H9 (cell line): ENCODE measurements at regions not wholly inside any gene's neighbourhood (a gene's known extent, or its start where the extent isn't known, plus 50 kb on each side); places are given as distances from the start of the nearest gene placed in this dataset.

ENCODE experiments used
- DNase-seq: peaks from one replicate; pipeline ENCODE4 v3.0.0-alpha.2; 2017
- H2AFZ ChIP-seq: one replicate; pipeline ENCODE4 v1.6.1; 2013; ENCODE audit warnings: mild to moderate bottlenecking, low read length, control low read depth, moderate library complexity
- H2AK5ac ChIP-seq: 2 replicates; pipeline ENCODE4 v1.6.1; 2013; ENCODE audit warnings: low read length, control low read depth, mixed read lengths; ENCODE audit not compliant: insufficient read length
- H2BK120ac ChIP-seq: one replicate; pipeline ENCODE4 v1.6.1; 2013; ENCODE audit warnings: low read depth, mild to moderate bottlenecking, low read length, control low read depth, inconsistent platforms; ENCODE audit not compliant: poor library complexity, severe bottlenecking
- H2BK12ac ChIP-seq: 2 replicates; pipeline ENCODE4 v1.6.1; 2013; ENCODE audit warnings: low read length, control low read depth, mixed read lengths, low read depth; ENCODE audit not compliant: insufficient read length
- H2BK15ac ChIP-seq: 2 replicates; pipeline ENCODE4 v1.6.1; 2013; ENCODE audit warnings: low read depth, low read length, control low read depth
- H2BK20ac ChIP-seq: one replicate; pipeline ENCODE4 v1.6.1; 2013; ENCODE audit warnings: low read depth, mild to moderate bottlenecking, low read length, control low read depth, inconsistent platforms; ENCODE audit not compliant: poor library complexity, severe bottlenecking
- H2BK5ac ChIP-seq: 2 replicates; pipeline ENCODE4 v1.6.1; 2013; ENCODE audit warnings: low read length, control low read depth, mixed read lengths; ENCODE audit not compliant: insufficient read length
- H3K14ac ChIP-seq: 2 replicates; pipeline ENCODE4 v1.6.1; 2013; ENCODE audit warnings: low read length, control low read depth; ENCODE audit not compliant: insufficient read depth
- H3K18ac ChIP-seq: 2 replicates; pipeline ENCODE4 v1.6.1; 2013; ENCODE audit warnings: low read depth, mild to moderate bottlenecking, mixed read lengths, low read length, control low read depth; ENCODE audit not compliant: insufficient read length
- H3K23ac ChIP-seq: 2 replicates; pipeline ENCODE4 v1.6.1; 2013; ENCODE audit warnings: low read length, control low read depth, mixed read lengths, low read depth; ENCODE audit not compliant: insufficient read length
- H3K23me2 ChIP-seq: 2 replicates; pipeline ENCODE4 v1.6.1; 2013; ENCODE audit warnings: low read depth, mild to moderate bottlenecking, mixed read lengths, low read length, control low read depth; ENCODE audit not compliant: insufficient read length, poor library complexity, severe bottlenecking
- H3K27ac ChIP-seq: 2 replicates; pipeline ENCODE4 v1.5.1; 2013; ENCODE audit warnings: low read length, control low read depth, mixed read lengths, low read depth; ENCODE audit not compliant: insufficient read length
- H3K27me3 ChIP-seq: 2 replicates; pipeline ENCODE4 v1.6.1; 2013; ENCODE audit warnings: low read length, control low read depth, inconsistent platforms; ENCODE audit not compliant: insufficient read depth
- H3K4ac ChIP-seq: 2 replicates; pipeline ENCODE4 v1.6.1; 2013; ENCODE audit warnings: low read depth, mild to moderate bottlenecking, control low read depth, inconsistent platforms, low read length, moderate library complexity
- H3K4me1 ChIP-seq: 2 replicates; pipeline ENCODE4 v1.6.1; 2013; ENCODE audit warnings: low read length, control low read depth, inconsistent platforms; ENCODE audit not compliant: insufficient read depth
- H3K4me2 ChIP-seq: 2 replicates; pipeline ENCODE4 v1.6.1; 2013; ENCODE audit warnings: low read length, control low read depth, mixed read lengths; ENCODE audit not compliant: insufficient read length, insufficient read depth
- H3K56ac ChIP-seq: 2 replicates; pipeline ENCODE4 v1.6.1; 2013; ENCODE audit warnings: low read depth, mild to moderate bottlenecking, mixed read lengths, low read length, control low read depth; ENCODE audit not compliant: insufficient read length
- H3K79me1 ChIP-seq: 2 replicates; pipeline ENCODE4 v1.6.1; 2013; ENCODE audit warnings: low read depth, mild to moderate bottlenecking, moderate library complexity, low read length, control low read depth, inconsistent platforms; ENCODE audit not compliant: insufficient read depth, poor library complexity, severe bottlenecking
- H3K79me2 ChIP-seq: 2 replicates; pipeline ENCODE4 v1.6.1; 2013; ENCODE audit warnings: low read length, control low read depth, inconsistent platforms; ENCODE audit not compliant: insufficient read depth
- H3K9ac ChIP-seq: 2 replicates; pipeline ENCODE4 v1.6.1; 2013; ENCODE audit warnings: low read length, control low read depth, mixed read lengths; ENCODE audit not compliant: insufficient read length; ENCODE audit errors: extremely low read depth
- H3K9me3 ChIP-seq: one replicate; pipeline ENCODE4 v1.6.1; 2013; ENCODE audit warnings: low read depth, low read length, inconsistent platforms; ENCODE audit not compliant: control insufficient read depth
- H3T11ph ChIP-seq: one replicate; pipeline ENCODE4 v1.6.1; 2013; ENCODE audit warnings: mild to moderate bottlenecking, low read length, control low read depth, inconsistent platforms
- H4K20me1 ChIP-seq: one replicate; pipeline ENCODE4 v1.6.1; 2013; ENCODE audit not compliant: control insufficient read depth, insufficient read length, insufficient read depth
- H4K5ac ChIP-seq: 2 replicates; pipeline ENCODE4 v1.6.1; 2013; ENCODE audit warnings: low read depth, mild to moderate bottlenecking, mixed read lengths, low read length, control low read depth; ENCODE audit not compliant: insufficient read length
- H4K8ac ChIP-seq: replicated peaks from 2 replicates; pipeline ENCODE4 v1.6.1; 2013; ENCODE audit warnings: low read length, control low read depth, mixed read lengths, low read depth; ENCODE audit not compliant: insufficient read length
- H4K91ac ChIP-seq: 2 replicates; pipeline ENCODE4 v1.6.1; 2013; ENCODE audit warnings: low read depth, mild to moderate bottlenecking, moderate library complexity, mixed read lengths, low read length, control low read depth; ENCODE audit not compliant: insufficient read length
- H3K27ac Mint-ChIP-seq, 3 experiments: 2 replicates in 2 of 3; 3 replicates in 1 of 3; pipeline ENCODE4 v1.8.0; 2020 to 2021; ENCODE audit warnings: mixed read lengths in 3 of 3, mild to moderate bottlenecking in 1 of 3, moderate library complexity in 1 of 3
- H3K27me3 Mint-ChIP-seq: 2 replicates; pipeline ENCODE4 v1.8.0; 2021; ENCODE audit warnings: low read depth, mild to moderate bottlenecking, moderate library complexity, mixed read lengths
- H3K36me3 Mint-ChIP-seq, 3 experiments: 2 replicates in 2 of 3; 3 replicates in 1 of 3; pipeline ENCODE4 v1.8.0; 2020 to 2021; ENCODE audit warnings: low read depth in 3 of 3, mixed read lengths in 3 of 3; ENCODE audit not compliant: insufficient read depth in 1 of 3
- H3K4me1 Mint-ChIP-seq, 2 experiments: 2 replicates each; pipeline ENCODE4 v1.8.0; 2020; ENCODE audit warnings: mixed read lengths in 2 of 2
- H3K4me3 Mint-ChIP-seq, 2 experiments: 2 replicates in 1 of 2; 3 replicates in 1 of 2; pipeline ENCODE4 v1.8.0; 2020 to 2021; ENCODE audit warnings: mild to moderate bottlenecking in 2 of 2, mixed read lengths in 2 of 2, moderate library complexity in 1 of 2
- H3K9me3 Mint-ChIP-seq, 2 experiments: 2 replicates in 1 of 2; 3 replicates in 1 of 2; pipeline ENCODE4 v1.8.0; 2020; ENCODE audit warnings: mild to moderate bottlenecking in 2 of 2, mixed read lengths in 2 of 2, moderate library complexity in 1 of 2
- WGBS: extraction: QIAGEN DNeasy Blood & Tissue Kit; methylation state at CpG from one replicate; pipeline ENCODE4 v1.1.7; 2013; ENCODE audit warnings: missing lambda C conversion rate, low lambda C conversion rate, mixed read lengths; ENCODE audit not compliant: insufficient read length; ENCODE audit errors: extremely low coverage; 5-methylcytosine and 5-hydroxymethylcytosine counted together
- TF ChIP-seq, protein P1 (sequence below): fragments of 200-600 bp; sonication (generic); conservative IDR thresholded peaks from 3 replicates; pipeline ENCODE4 v1.8.0; 2021; ENCODE audit warnings: antibody characterized with exemption, mild to moderate bottlenecking

DNA sequence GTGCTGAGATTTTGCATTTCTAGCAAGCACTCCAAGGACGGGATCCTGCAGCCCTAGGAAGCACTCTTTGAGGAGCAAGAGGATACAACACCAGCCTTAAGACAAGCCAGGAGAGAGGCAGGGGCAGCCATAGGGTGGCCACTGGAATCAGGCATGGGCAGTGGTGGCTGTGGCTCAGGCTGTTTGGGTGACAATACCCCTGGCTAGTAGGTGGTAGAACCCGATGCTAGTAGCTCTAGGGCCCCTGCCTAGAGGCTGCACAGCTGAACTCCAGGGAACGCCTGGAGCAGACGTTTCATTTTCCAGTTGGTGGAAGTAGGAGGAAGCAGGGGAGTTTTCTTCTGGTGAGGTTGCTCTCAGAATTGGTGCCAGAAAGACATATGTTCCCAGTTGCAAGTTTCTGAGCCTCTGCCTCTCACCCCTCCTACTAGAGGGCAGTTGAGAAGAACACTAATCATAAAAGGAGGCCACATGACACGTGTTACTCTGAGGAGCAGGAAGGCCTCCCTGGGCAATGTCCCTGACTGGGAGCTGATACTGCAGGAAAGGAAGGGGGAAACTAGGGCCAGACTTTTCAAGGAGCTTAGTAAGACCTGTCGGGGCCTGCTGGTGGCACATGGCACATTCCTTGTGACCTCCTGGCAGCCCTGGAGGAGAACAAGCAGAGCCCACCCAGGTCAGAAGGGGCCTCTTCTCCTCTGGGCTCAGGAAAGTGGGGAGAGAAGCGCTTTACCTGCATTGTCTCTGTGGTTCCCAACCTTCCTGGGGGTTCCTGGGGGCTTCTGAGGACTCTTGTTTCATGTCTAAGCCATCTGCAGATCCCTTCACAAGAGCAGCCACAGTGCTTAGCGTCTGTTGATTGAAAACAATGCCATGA is 56.6 kb upstream of the DRD2 start:
- H3K14ac ChIP-seq: no peak overlapping the region
- no peak overlapping the region for H3K4me2 ChIP-seq
- no peak overlapping the region for H2BK15ac ChIP-seq
- no peaks in the 10 kb centered on the region for H3K79me2 ChIP-seq
- H3K18ac ChIP-seq: no peak overlapping the region
- H4K20me1 ChIP-seq: no peaks in the 10 kb centered on the region
- no peak overlapping the region for H3K27ac ChIP-seq
- no peaks in the 10 kb centered on the region for H3K4me1 ChIP-seq
- H3K27me3 ChIP-seq: no peaks in the 10 kb centered on the region
- no peak overlapping the region for H2BK12ac ChIP-seq
- no peak overlapping the region for H3K4ac ChIP-seq
- Mint-ChIP-seq H3K36me3 (no peaks in the 10 kb centered on the region), H3K27me3 (peaks cover 38% of the 10 kb centered on the region), H3K4me3 (no peak overlapping the region), H3K4me1 (peaks cover 7 to 8% of the 10 kb centered on the region in 2 experiments), H3K27ac (peak overlapping the region in 1 of 3 experiments; percentile 71; a peak in 1 of 7 replicates), H3K9me3 (no peaks in the 10 kb centered on the region)
- H4K8ac ChIP-seq: no peak overlapping the region
- no peak overlapping the region for H3K23ac ChIP-seq
- no peak overlapping the region for H2BK5ac ChIP-seq
- no CpG with 5 or more reads among the region's 8 CpGs for WGBS
- no peak overlapping the region for H2AFZ ChIP-seq
- no peak overlapping the region for H2BK120ac ChIP-seq
- no peak overlapping the region for H2AK5ac ChIP-seq
- H4K5ac ChIP-seq: no peak overlapping the region
- no peak overlapping the region for H2BK20ac ChIP-seq
- no peak overlapping the region for H4K91ac ChIP-seq
- H3T11ph ChIP-seq: no peak overlapping the region
- no peak for DNase-seq
- no peak overlapping the region for H3K56ac ChIP-seq
- no peaks in the 10 kb centered on the region for H3K79me1 ChIP-seq
- no peaks in the 10 kb centered on the region for H3K9me3 ChIP-seq
- TF ChIP-seq, protein P1, sequence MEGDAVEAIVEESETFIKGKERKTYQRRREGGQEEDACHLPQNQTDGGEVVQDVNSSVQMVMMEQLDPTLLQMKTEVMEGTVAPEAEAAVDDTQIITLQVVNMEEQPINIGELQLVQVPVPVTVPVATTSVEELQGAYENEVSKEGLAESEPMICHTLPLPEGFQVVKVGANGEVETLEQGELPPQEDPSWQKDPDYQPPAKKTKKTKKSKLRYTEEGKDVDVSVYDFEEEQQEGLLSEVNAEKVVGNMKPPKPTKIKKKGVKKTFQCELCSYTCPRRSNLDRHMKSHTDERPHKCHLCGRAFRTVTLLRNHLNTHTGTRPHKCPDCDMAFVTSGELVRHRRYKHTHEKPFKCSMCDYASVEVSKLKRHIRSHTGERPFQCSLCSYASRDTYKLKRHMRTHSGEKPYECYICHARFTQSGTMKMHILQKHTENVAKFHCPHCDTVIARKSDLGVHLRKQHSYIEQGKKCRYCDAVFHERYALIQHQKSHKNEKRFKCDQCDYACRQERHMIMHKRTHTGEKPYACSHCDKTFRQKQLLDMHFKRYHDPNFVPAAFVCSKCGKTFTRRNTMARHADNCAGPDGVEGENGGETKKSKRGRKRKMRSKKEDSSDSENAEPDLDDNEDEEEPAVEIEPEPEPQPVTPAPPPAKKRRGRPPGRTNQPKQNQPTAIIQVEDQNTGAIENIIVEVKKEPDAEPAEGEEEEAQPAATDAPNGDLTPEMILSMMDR: no peak
- H3K9ac ChIP-seq: no peak overlapping the region
- H3K23me2 ChIP-seq: no peaks in the 10 kb centered on the region
